H9 (cell line): ENCODE measurements at regions not wholly inside any gene's neighbourhood (a gene's known extent, or its start where the extent isn't known, plus 50 kb on each side); places are given as distances from the start of the nearest gene placed in this dataset.

Source experiments
- DNase-seq: peaks from one replicate; pipeline ENCODE4 v3.0.0-alpha.2; 2017
- H2AFZ ChIP-seq: one replicate; pipeline ENCODE4 v1.6.1; 2013; ENCODE audit warnings: mild to moderate bottlenecking, low read length, control low read depth, moderate library complexity
- H2AK5ac ChIP-seq: 2 replicates; pipeline ENCODE4 v1.6.1; 2013; ENCODE audit warnings: low read length, control low read depth, mixed read lengths; ENCODE audit not compliant: insufficient read length
- H2BK120ac ChIP-seq: one replicate; pipeline ENCODE4 v1.6.1; 2013; ENCODE audit warnings: low read depth, mild to moderate bottlenecking, low read length, control low read depth, inconsistent platforms; ENCODE audit not compliant: poor library complexity, severe bottlenecking
- H2BK12ac ChIP-seq: 2 replicates; pipeline ENCODE4 v1.6.1; 2013; ENCODE audit warnings: low read length, control low read depth, mixed read lengths, low read depth; ENCODE audit not compliant: insufficient read length
- H2BK15ac ChIP-seq: 2 replicates; pipeline ENCODE4 v1.6.1; 2013; ENCODE audit warnings: low read depth, low read length, control low read depth
- H2BK20ac ChIP-seq: one replicate; pipeline ENCODE4 v1.6.1; 2013; ENCODE audit warnings: low read depth, mild to moderate bottlenecking, low read length, control low read depth, inconsistent platforms; ENCODE audit not compliant: poor library complexity, severe bottlenecking
- H2BK5ac ChIP-seq: 2 replicates; pipeline ENCODE4 v1.6.1; 2013; ENCODE audit warnings: low read length, control low read depth, mixed read lengths; ENCODE audit not compliant: insufficient read length
- H3K14ac ChIP-seq: 2 replicates; pipeline ENCODE4 v1.6.1; 2013; ENCODE audit warnings: low read length, control low read depth; ENCODE audit not compliant: insufficient read depth
- H3K18ac ChIP-seq: 2 replicates; pipeline ENCODE4 v1.6.1; 2013; ENCODE audit warnings: low read depth, mild to moderate bottlenecking, mixed read lengths, low read length, control low read depth; ENCODE audit not compliant: insufficient read length
- H3K23ac ChIP-seq: 2 replicates; pipeline ENCODE4 v1.6.1; 2013; ENCODE audit warnings: low read length, control low read depth, mixed read lengths, low read depth; ENCODE audit not compliant: insufficient read length
- H3K23me2 ChIP-seq: 2 replicates; pipeline ENCODE4 v1.6.1; 2013; ENCODE audit warnings: low read depth, mild to moderate bottlenecking, mixed read lengths, low read length, control low read depth; ENCODE audit not compliant: insufficient read length, poor library complexity, severe bottlenecking
- H3K27ac ChIP-seq: 2 replicates; pipeline ENCODE4 v1.5.1; 2013; ENCODE audit warnings: low read length, control low read depth, mixed read lengths, low read depth; ENCODE audit not compliant: insufficient read length
- H3K27me3 ChIP-seq: 2 replicates; pipeline ENCODE4 v1.6.1; 2013; ENCODE audit warnings: low read length, control low read depth, inconsistent platforms; ENCODE audit not compliant: insufficient read depth
- H3K4ac ChIP-seq: 2 replicates; pipeline ENCODE4 v1.6.1; 2013; ENCODE audit warnings: low read depth, mild to moderate bottlenecking, control low read depth, inconsistent platforms, low read length, moderate library complexity
- H3K4me1 ChIP-seq: 2 replicates; pipeline ENCODE4 v1.6.1; 2013; ENCODE audit warnings: low read length, control low read depth, inconsistent platforms; ENCODE audit not compliant: insufficient read depth
- H3K4me2 ChIP-seq: 2 replicates; pipeline ENCODE4 v1.6.1; 2013; ENCODE audit warnings: low read length, control low read depth, mixed read lengths; ENCODE audit not compliant: insufficient read length, insufficient read depth
- H3K56ac ChIP-seq: 2 replicates; pipeline ENCODE4 v1.6.1; 2013; ENCODE audit warnings: low read depth, mild to moderate bottlenecking, mixed read lengths, low read length, control low read depth; ENCODE audit not compliant: insufficient read length
- H3K79me1 ChIP-seq: 2 replicates; pipeline ENCODE4 v1.6.1; 2013; ENCODE audit warnings: low read depth, mild to moderate bottlenecking, moderate library complexity, low read length, control low read depth, inconsistent platforms; ENCODE audit not compliant: insufficient read depth, poor library complexity, severe bottlenecking
- H3K79me2 ChIP-seq: 2 replicates; pipeline ENCODE4 v1.6.1; 2013; ENCODE audit warnings: low read length, control low read depth, inconsistent platforms; ENCODE audit not compliant: insufficient read depth
- H3K9ac ChIP-seq: 2 replicates; pipeline ENCODE4 v1.6.1; 2013; ENCODE audit warnings: low read length, control low read depth, mixed read lengths; ENCODE audit not compliant: insufficient read length; ENCODE audit errors: extremely low read depth
- H3K9me3 ChIP-seq: one replicate; pipeline ENCODE4 v1.6.1; 2013; ENCODE audit warnings: low read depth, low read length, inconsistent platforms; ENCODE audit not compliant: control insufficient read depth
- H3T11ph ChIP-seq: one replicate; pipeline ENCODE4 v1.6.1; 2013; ENCODE audit warnings: mild to moderate bottlenecking, low read length, control low read depth, inconsistent platforms
- H4K20me1 ChIP-seq: one replicate; pipeline ENCODE4 v1.6.1; 2013; ENCODE audit not compliant: control insufficient read depth, insufficient read length, insufficient read depth
- H4K5ac ChIP-seq: 2 replicates; pipeline ENCODE4 v1.6.1; 2013; ENCODE audit warnings: low read depth, mild to moderate bottlenecking, mixed read lengths, low read length, control low read depth; ENCODE audit not compliant: insufficient read length
- H4K8ac ChIP-seq: replicated peaks from 2 replicates; pipeline ENCODE4 v1.6.1; 2013; ENCODE audit warnings: low read length, control low read depth, mixed read lengths, low read depth; ENCODE audit not compliant: insufficient read length
- H4K91ac ChIP-seq: 2 replicates; pipeline ENCODE4 v1.6.1; 2013; ENCODE audit warnings: low read depth, mild to moderate bottlenecking, moderate library complexity, mixed read lengths, low read length, control low read depth; ENCODE audit not compliant: insufficient read length
- H3K27ac Mint-ChIP-seq, 3 experiments: 2 replicates in 2 of 3; 3 replicates in 1 of 3; pipeline ENCODE4 v1.8.0; 2020 to 2021; ENCODE audit warnings: mixed read lengths in 3 of 3, mild to moderate bottlenecking in 1 of 3, moderate library complexity in 1 of 3
- H3K27me3 Mint-ChIP-seq: 2 replicates; pipeline ENCODE4 v1.8.0; 2021; ENCODE audit warnings: low read depth, mild to moderate bottlenecking, moderate library complexity, mixed read lengths
- H3K36me3 Mint-ChIP-seq, 3 experiments: 2 replicates in 2 of 3; 3 replicates in 1 of 3; pipeline ENCODE4 v1.8.0; 2020 to 2021; ENCODE audit warnings: low read depth in 3 of 3, mixed read lengths in 3 of 3; ENCODE audit not compliant: insufficient read depth in 1 of 3
- H3K4me1 Mint-ChIP-seq, 2 experiments: 2 replicates each; pipeline ENCODE4 v1.8.0; 2020; ENCODE audit warnings: mixed read lengths in 2 of 2
- H3K4me3 Mint-ChIP-seq, 2 experiments: 2 replicates in 1 of 2; 3 replicates in 1 of 2; pipeline ENCODE4 v1.8.0; 2020 to 2021; ENCODE audit warnings: mild to moderate bottlenecking in 2 of 2, mixed read lengths in 2 of 2, moderate library complexity in 1 of 2
- H3K9me3 Mint-ChIP-seq, 2 experiments: 2 replicates in 1 of 2; 3 replicates in 1 of 2; pipeline ENCODE4 v1.8.0; 2020; ENCODE audit warnings: mild to moderate bottlenecking in 2 of 2, mixed read lengths in 2 of 2, moderate library complexity in 1 of 2
- WGBS: extraction: QIAGEN DNeasy Blood & Tissue Kit; methylation state at CpG from one replicate; pipeline ENCODE4 v1.1.7; 2013; ENCODE audit warnings: missing lambda C conversion rate, low lambda C conversion rate, mixed read lengths; ENCODE audit not compliant: insufficient read length; ENCODE audit errors: extremely low coverage; 5-methylcytosine and 5-hydroxymethylcytosine counted together
- TF ChIP-seq, protein P1 (sequence below): fragments of 200-600 bp; sonication (generic); conservative IDR thresholded peaks from 3 replicates; pipeline ENCODE4 v1.8.0; 2021; ENCODE audit warnings: antibody characterized with exemption, mild to moderate bottlenecking

DNA sequence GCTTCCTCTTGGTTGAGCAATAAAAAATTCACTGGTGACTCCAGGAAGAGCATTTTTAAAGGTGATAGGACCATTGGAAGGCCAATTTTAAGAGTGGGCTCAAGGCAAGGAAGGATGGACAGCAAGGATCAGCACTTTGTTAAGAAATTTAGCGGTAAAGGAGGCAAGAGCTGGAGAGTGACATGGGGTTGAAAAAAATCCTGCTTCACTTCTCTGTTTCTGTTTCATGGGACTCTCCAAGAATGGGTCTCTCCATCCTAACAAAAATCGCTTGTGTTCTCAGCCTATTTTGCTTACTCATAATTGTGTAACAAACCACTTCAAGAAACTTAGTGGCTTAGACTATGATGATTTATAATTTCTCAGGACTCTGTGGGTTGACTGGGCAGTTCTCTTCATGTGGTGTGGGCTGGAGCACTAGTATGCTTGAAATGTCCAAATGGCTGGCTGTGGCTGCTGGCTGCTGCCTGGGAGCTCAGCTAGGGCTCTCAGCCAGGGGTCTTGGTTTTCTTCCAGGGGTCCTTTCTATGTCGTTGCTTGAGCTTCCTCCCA, 59.8 kb upstream of the ZNRF2 start:
- H2AK5ac ChIP-seq, result no peak overlapping the region
- no peak overlapping the region for H2BK12ac ChIP-seq
- H2BK15ac ChIP-seq, result no peak overlapping the region
- H3K79me2 ChIP-seq, result no peaks in the 10 kb centered on the region
- no peak overlapping the region for H2BK20ac ChIP-seq
- no CpG with 5 or more reads among the region's 3 CpGs for WGBS
- no peak overlapping the region for H3K27ac ChIP-seq
- H3K27me3 ChIP-seq, result no peaks in the 10 kb centered on the region
- no peak overlapping the region for H3K4me2 ChIP-seq
- no peak overlapping the region for H4K91ac ChIP-seq
- no peak overlapping the region for H4K8ac ChIP-seq
- Mint-ChIP-seq H3K4me3 (no peak overlapping the region), H3K4me1 (peaks cover 5 to 9% of the 10 kb centered on the region in 2 experiments), H3K9me3 (peaks cover 7% of the 10 kb centered on the region in 2 experiments; a peak in 4 of 5 replicates), H3K27ac (no peak overlapping the region), H3K36me3 (no peaks in the 10 kb centered on the region), H3K27me3 (peaks cover under 1% of the 10 kb centered on the region)
- H4K20me1 ChIP-seq, result no peaks in the 10 kb centered on the region
- H3K9me3 ChIP-seq, result no peaks in the 10 kb centered on the region
- H2BK120ac ChIP-seq, result no peak overlapping the region
- H3T11ph ChIP-seq, result no peak overlapping the region
- no peak overlapping the region for H2AFZ ChIP-seq
- no peak overlapping the region for H3K14ac ChIP-seq
- no peaks in the 10 kb centered on the region for H3K23me2 ChIP-seq
- no peak overlapping the region for H3K56ac ChIP-seq
- no peaks in the 10 kb centered on the region for H3K4me1 ChIP-seq
- no peak overlapping the region for H3K4ac ChIP-seq
- no peak overlapping the region for H2BK5ac ChIP-seq
- no peak overlapping the region for H4K5ac ChIP-seq
- no peak overlapping the region for H3K23ac ChIP-seq
- no peak for DNase-seq
- no peak overlapping the region for H3K9ac ChIP-seq
- no peaks in the 10 kb centered on the region for H3K79me1 ChIP-seq
- no peak overlapping the region for H3K18ac ChIP-seq
- TF ChIP-seq, protein P1, sequence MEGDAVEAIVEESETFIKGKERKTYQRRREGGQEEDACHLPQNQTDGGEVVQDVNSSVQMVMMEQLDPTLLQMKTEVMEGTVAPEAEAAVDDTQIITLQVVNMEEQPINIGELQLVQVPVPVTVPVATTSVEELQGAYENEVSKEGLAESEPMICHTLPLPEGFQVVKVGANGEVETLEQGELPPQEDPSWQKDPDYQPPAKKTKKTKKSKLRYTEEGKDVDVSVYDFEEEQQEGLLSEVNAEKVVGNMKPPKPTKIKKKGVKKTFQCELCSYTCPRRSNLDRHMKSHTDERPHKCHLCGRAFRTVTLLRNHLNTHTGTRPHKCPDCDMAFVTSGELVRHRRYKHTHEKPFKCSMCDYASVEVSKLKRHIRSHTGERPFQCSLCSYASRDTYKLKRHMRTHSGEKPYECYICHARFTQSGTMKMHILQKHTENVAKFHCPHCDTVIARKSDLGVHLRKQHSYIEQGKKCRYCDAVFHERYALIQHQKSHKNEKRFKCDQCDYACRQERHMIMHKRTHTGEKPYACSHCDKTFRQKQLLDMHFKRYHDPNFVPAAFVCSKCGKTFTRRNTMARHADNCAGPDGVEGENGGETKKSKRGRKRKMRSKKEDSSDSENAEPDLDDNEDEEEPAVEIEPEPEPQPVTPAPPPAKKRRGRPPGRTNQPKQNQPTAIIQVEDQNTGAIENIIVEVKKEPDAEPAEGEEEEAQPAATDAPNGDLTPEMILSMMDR, result no peak
